ENCODE measurements at regions not wholly inside any gene's neighbourhood (a gene's known extent, or its start where the extent isn't known, plus 50 kb on each side); places are given as distances from the start of the nearest gene placed in this dataset.

DNA sequence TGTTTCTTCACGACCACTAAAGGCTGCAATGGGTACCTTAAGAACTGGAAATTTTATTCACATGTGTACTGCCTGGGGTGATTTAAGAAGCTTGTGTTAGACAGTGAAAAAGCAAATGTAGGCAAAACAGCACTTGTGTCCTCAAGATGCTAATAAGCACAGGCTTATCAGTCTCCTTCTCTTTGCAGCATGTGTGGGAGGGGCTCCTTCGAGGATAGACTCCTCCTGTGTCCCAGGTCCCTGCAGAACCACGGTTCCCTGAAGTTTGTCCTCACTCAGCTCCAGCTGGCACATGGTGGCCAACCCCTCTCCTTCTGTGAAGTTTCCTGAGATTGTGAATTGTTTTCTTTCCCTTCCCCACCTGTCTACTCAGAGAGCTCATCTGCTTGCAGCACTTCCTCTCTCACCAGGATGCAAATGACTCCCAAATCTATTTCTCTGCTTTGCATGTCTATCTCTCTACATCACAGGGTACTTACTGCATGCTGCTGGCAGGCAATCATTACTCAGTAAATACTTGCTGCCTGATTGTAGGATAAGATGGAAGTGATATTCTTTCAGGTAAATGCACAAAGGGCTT, 589.6 kb upstream of the KLHL29 start:
- H3K4me3 ChIP-seq: no peak overlapping the region
- no peak overlapping the region for H3K27ac ChIP-seq
- no peaks in the 10 kb centered on the region for H3K4me1 ChIP-seq (ENCODE audit: insufficient read depth)
- intact Hi-C loops (cut with DNase I): no loop called here
- 20 to 29% (median 20%) methylated on average over 3 of the region's 3 CpGs for WGBS, 3 donors
- H3K9me3 ChIP-seq: no peaks in the 10 kb centered on the region
- H3K27me3 ChIP-seq: no peaks in the 10 kb centered on the region
- TF ChIP-seq POLR2A (IDR thresholded peaks at IDR 0.05) (no peak), EP300 (IDR thresholded peaks at IDR 0.05) (no peak)
- TF ChIP-seq, protein P1, sequence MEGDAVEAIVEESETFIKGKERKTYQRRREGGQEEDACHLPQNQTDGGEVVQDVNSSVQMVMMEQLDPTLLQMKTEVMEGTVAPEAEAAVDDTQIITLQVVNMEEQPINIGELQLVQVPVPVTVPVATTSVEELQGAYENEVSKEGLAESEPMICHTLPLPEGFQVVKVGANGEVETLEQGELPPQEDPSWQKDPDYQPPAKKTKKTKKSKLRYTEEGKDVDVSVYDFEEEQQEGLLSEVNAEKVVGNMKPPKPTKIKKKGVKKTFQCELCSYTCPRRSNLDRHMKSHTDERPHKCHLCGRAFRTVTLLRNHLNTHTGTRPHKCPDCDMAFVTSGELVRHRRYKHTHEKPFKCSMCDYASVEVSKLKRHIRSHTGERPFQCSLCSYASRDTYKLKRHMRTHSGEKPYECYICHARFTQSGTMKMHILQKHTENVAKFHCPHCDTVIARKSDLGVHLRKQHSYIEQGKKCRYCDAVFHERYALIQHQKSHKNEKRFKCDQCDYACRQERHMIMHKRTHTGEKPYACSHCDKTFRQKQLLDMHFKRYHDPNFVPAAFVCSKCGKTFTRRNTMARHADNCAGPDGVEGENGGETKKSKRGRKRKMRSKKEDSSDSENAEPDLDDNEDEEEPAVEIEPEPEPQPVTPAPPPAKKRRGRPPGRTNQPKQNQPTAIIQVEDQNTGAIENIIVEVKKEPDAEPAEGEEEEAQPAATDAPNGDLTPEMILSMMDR (IDR thresholded peaks at IDR 0.05): no peak
- DNase-seq: no peak
- no peaks in the 10 kb centered on the region for H3K36me3 ChIP-seq

DNA sequence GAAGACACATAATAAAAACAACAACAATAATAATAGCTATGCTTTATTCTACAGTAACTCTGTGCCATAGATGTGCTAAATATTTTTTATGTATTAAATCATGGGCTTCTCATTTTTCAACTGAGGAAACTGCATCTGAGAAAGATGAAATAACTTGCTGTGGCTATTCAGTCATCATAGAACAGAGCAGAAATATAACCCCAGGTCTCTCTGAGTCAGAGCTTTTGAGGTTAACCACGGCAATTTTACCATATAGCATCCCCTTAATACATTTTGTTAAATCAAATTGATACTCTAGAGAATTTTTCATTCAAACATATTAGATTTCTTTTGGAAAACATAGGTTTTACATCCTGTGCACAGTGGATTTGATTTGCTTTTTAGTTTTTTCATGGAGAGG, 586.6 kb upstream of the KLHL29 start:
- WGBS, 3 donors: 75 to 85% (median 84%) methylated on average over 1 of the region's 1 CpG
- intact Hi-C loops (cut with DNase I): no loop called here

DNA sequence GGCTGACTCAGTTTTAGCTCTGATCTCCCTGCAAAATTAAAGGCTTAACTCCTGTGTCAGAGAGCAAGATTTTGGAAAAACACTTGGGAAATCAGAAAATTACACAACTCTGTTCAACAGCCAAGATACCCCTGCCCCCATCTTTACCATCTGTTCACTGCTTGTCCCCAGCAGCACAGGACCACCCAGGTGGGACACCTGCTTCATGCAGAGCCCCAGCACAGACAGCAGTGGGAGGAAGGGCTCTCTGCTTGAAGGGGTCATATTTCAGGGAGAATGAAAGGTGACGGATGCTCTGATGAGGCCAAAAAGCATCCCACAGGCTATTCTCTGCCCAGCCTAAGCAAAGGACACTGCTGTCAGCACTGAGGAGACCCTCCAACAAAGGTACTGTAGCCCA, 584.6 kb upstream of the KLHL29 start:
- no peak for DNase-seq
- H3K36me3 ChIP-seq: no peaks in the 10 kb centered on the region
- intact Hi-C loops (cut with DNase I): no loop called here
- no peaks in the 10 kb centered on the region for H3K9me3 ChIP-seq
- H3K27me3 ChIP-seq: no peaks in the 10 kb centered on the region
- H3K4me1 ChIP-seq (ENCODE audit: insufficient read depth): no peaks in the 10 kb centered on the region
- H3K4me3 ChIP-seq: no peak overlapping the region
- H3K27ac ChIP-seq: no peak overlapping the region
- WGBS, 3 donors: 30 to 47% (median 43%) methylated on average over 1 of the region's 1 CpG
- no peak for TF ChIP-seq EP300 (IDR thresholded peaks at IDR 0.05)
- TF ChIP-seq, protein P1 (IDR thresholded peaks at IDR 0.05): no peak
- no peak for TF ChIP-seq POLR2A (IDR thresholded peaks at IDR 0.05)

More for the DNA sequence above, 586.6 kb upstream of the KLHL29 start:
- Histone ChIP-seq H3K36me3 (no peaks in the 10 kb centered on the region), H3K4me1 (ENCODE audit: insufficient read depth) (no peaks in the 10 kb centered on the region), H3K4me3 (no peak overlapping the region), H3K27me3 (no peaks in the 10 kb centered on the region), H3K9me3 (no peaks in the 10 kb centered on the region), H3K27ac (no peak overlapping the region)
- TF ChIP-seq, protein P1 (IDR thresholded peaks at IDR 0.05): no peak
- TF ChIP-seq EP300 (IDR thresholded peaks at IDR 0.05) (no peak), POLR2A (IDR thresholded peaks at IDR 0.05) (no peak)
- no peak for DNase-seq

DNA sequence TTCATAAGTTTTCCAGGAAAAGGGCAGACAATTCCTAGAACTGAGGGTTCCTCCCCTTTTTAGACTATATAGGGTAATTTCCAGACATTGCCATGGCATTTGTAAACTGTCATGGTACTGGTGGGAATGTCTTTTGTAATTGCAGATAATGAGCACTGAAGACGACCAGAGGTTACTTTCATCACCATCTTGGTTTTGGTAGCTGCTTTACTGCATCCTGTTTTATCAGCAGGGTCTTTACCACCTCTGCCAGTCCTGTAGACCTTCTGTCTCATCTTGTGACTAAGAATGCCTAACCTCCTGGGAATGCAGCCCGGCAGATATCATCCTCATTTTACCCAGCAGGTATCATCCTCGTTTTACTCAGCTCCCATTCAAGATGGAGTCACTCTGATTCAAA, 583.9 kb upstream of the KLHL29 start:
- H3K27ac ChIP-seq: no peak overlapping the region
- H3K4me3 ChIP-seq: no peak overlapping the region
- no peaks in the 10 kb centered on the region for H3K9me3 ChIP-seq
- no peaks in the 10 kb centered on the region for H3K36me3 ChIP-seq
- H3K4me1 ChIP-seq (ENCODE audit: insufficient read depth): no peaks in the 10 kb centered on the region
- 53 to 60% (median 58%) methylated on average over 3 of the region's 3 CpGs for WGBS, 3 donors
- DNase-seq: no peak
- no peaks in the 10 kb centered on the region for H3K27me3 ChIP-seq
- intact Hi-C loops (cut with DNase I): no loop called here
- TF ChIP-seq POLR2A (IDR thresholded peaks at IDR 0.05): no peak
- TF ChIP-seq, protein P1 (IDR thresholded peaks at IDR 0.05): no peak
- no peak for TF ChIP-seq EP300 (IDR thresholded peaks at IDR 0.05)

All from ovary (tissue), 7 donors.